Stimulated activated CD4-positive, alpha-beta T cell treated with anti-CD3 and anti-CD28 coated beads, TNF-alpha, amount 100 ng/mL, for 24 hours (primary cell): ENCODE measurements at regions not wholly inside any gene's neighbourhood (a gene's known extent, or its start where the extent isn't known, plus 50 kb on each side); places are given as distances from the start of the nearest gene placed in this dataset.

Experiments
- DNase-seq, 3 experiments: peaks; one replicate each; pipeline ENCODE4 v3.0.0-alpha.2; 2020; ENCODE audit warnings: low read depth in 3 of 3

DNA sequence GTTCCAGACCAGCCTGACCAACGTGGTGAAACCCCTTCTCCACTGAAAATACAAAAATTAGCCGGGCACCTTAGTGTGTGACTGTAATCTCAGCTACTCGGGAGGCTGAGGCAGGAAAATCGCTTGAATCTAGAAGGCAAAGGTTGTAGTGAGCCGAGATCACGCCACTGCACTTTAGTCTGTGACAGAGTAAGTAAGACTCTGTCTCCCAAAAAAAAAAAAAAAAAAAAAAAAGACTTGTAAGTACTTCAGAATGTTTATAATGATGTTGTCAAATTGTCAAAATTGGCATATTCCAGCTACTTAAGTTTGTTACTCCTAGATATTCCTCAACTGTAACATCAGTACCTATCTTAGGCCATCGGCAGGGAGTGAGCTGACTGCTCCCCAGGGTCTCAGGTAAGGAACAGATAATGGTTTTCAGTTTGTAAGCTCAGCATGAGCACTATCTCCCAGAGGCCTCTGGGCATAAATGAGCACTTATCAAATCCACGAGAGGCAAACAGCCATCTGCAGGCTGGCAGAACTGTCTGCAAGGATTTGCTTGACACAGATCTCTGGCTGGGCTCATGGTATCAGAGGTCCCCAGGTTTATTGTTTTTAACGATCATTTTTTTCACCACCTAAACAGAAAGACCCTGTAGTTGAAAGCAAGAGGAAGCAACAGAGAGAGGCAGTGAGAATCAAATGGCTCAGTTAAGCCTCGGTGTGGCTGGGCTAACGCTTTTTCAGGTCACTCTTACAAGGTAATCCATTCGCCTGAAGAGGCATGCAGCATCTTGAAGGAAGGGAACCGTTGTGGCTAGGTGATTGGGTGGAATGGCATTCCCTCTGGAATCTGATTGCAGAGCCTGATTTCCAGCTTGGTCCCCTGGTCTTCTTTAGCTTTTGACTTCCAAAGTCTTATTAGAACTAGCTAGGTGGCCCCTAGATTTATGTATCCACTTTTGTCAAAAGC lies 115.9 kb downstream of the LY86 start:
- no peak for DNase-seq

DNA sequence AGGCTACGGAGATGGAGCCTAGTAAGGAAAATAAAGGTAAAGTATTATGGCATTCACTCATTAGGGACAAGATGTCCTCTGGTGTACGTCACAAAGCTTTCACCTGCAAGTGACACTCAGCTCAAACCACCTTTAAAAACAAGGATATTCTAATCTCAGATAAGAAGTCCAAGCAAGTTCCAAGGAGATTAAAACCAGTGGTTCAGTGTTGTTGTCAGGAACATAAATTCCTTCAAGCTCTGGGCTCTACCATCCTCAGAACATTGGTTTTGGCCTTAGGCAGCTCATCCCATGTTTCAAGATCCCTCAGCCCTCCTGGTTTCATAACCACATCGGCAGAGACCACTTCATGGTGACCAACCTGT lies 116.5 kb downstream of the LY86 start:
- DNase-seq, result no peak

DNA sequence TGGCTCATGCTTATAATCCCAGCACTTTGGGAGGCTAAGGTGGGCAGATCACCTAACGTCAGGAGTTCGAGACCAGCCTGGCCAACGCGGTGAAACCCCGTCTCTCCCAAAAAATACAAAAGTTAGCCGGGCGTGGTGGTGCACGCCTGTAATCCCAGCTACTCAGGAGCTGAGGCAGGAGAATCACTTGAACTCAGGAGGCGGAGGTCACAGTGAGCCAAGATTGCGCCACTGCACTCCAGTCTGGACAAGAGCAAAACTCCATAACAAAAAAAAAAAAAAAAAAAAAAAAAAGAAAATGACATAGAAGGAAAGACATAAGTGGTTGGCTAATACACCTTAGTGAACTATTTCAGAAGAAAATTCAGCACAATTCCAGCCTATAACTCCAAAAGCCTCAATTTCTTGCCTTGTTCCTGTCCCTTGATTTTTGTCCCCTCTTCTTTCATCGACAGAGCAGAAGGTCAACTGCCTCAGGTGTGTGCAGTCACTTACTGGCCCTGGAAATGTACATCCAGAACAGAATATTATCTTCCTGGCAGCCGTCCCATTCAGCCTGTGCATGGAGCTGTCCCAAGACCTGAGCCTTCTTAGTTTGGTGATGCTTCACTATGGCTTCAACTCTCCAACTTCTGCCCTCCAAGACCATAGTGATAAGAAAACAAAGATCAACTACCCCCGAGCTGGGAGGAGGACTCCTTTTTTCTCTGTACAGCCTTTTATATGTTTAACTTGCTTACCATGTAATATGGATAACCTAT lies 117.6 kb downstream of the LY86 start:
- DNase-seq, result no peak

DNA sequence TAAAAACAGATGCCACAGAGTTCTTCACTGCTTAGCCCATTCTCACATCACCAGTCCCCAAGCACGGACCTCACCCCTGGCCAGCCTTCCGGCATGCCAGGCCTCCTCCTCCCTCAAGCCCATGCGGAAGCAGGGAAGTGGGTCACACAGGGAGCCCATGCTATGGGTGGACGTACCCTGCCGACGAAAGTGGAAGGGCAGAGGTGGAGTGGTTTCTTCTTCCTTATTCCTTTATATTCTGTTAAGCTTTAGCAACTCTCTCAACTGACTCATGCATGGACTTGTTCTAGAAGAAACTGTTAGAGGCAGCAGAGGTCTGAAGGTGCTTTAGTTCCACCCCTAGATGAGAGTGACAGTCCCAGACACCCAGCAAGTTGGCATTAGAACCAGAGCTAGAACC lies 118.6 kb downstream of the LY86 start:
- DNase-seq, result no peak

DNA sequence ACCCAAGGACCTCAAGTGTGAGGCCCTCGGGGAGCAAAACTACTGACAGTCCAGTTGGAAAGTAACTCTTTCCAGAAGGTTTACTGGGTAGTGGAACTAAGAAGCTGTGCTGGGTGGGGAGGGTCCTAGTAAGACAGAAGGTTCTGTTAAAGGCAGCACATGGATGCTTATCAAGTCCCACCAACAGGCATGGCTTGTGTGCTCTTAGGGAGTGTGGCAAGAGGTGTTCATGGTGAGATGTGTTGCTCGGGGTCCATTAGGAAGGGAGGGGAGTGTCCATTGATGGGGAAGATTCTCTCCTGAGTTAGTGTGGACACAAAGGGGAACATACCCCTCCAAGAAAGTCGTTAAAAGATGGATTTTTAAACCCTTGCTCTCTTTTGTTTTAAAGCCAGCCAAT lies 120.6 kb downstream of the LY86 start:
- no peak for DNase-seq

DNA sequence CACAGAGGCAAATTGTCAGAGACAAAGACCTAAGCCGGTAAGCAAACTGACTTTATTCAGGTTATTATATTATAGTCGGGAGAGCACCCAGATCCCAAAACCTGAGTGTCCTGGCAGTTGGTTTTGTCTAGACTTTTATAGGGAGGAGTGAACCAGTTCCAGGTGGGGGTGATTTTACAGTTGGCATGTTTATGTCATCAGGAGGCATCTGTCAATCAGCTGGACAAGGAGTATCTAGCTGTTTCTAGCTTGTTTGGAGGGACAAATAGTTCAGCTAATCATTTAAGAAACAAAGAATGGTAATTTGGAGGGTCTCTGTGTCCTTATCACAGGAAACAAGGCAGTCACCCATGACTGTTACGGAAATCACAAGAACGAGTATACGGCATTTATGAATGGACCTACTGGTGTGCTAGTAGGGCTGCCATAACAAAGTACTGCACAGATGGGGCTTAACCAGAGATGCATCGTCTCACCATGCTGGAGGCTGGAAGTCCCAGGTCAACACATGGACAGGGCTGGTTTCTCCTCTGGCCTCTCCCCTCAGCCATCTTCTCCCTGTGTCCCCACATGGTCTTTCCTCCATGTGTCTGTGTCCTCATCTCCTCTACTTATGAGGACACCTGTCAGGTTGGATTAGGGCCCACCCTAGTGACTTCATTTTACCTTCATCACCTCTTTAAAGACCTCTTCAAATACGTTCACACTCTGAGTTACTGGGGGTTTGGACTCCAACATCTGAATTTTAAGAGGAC lies 122.7 kb downstream of the LY86 start:
- no peak for DNase-seq

DNA sequence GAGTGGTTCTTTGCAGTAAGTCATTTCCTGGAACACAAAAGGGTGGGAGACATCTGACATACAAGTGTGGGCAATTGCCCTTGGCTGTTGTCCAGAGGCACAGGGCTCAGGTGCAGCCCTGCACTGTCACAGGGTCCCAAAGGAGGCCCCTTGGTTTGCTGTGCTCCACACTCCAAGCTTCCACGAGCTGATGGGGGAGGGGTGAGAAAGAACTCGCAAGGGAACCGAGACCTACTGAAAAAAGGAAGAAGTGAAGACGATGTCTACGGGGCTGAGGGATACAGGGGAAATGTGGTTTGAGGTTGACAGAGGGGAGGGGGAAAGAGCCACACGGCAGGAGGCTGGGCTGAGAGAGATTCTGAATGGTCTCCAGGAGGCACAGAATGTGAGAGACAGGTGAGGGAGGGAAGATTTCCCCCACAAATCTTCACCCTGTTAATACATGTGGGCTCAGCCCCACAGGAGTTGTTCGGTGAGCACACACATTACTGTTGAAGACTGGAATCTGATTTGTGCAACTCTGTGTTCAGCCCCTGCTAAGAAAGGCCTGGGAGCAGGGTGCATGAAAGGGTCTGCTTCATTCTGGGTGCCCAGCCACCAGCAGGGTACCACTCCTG lies 123.4 kb downstream of the LY86 start:
- DNase-seq, result no peak

DNA sequence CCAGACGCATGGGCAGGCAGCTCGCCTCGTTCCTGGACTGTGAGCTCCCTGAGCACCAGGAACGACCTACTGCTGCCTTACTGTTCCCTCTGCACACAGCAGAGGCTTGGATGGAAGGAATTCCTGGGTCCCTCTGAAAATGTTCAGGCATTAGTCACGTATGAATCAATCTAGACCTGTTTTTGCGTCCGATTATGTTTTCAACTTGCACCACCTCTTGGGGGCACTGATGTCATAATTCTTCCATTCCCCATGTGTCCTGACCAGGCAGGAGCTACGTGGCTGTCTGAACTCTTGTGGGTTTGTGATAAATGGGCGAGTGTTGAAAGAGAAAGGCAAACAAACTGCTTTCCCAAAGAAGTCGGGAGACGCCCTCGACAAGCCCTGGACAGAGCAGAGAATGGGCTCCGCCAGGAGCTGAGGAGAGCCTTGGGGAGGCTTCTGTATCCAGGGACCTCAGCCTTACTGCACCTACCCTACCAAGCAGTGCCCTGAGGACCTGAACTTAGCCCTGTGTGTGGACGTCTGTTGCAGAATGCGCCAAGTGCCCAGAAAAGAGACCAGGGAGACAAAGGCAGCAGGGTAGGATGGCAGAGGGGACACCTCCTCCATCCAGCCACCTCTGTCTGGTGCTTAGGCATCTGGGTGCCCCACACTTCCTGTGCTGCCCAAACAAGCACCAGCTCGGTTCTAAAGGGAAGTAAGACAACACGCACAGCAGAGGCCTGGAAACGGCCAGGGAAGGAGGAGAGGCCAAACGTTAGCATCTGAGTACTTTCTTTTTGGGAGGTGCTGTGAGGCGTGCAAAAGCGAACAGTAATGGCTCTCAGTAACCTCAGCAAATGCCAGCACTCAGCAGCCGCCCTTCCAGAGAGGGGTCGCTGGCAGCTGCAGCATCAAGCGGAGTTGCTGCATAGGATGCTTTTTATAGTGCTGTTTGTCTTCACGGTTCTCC lies 124.2 kb downstream of the LY86 start:
- no peak for DNase-seq

DNA sequence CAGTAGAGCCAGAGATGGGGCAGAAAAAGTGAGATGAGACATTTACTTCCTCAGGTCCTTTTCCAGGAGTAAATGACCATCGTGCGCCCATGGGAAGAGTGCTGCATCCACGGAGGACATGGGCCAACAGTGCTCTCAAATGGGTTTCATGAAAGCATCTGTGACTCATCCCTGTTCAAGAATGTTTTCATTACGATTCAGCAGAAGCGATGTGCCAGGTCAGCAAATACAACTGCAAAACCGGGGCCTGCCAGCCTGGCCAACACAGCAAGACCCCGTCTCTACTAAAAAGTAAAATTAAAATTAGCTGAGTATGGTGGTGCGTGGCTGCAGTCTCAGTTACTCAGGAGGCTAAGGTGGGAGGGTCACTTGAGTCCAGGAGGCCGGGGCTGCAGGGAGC lies 125.1 kb downstream of the LY86 start:
- DNase-seq, result no peak

DNA sequence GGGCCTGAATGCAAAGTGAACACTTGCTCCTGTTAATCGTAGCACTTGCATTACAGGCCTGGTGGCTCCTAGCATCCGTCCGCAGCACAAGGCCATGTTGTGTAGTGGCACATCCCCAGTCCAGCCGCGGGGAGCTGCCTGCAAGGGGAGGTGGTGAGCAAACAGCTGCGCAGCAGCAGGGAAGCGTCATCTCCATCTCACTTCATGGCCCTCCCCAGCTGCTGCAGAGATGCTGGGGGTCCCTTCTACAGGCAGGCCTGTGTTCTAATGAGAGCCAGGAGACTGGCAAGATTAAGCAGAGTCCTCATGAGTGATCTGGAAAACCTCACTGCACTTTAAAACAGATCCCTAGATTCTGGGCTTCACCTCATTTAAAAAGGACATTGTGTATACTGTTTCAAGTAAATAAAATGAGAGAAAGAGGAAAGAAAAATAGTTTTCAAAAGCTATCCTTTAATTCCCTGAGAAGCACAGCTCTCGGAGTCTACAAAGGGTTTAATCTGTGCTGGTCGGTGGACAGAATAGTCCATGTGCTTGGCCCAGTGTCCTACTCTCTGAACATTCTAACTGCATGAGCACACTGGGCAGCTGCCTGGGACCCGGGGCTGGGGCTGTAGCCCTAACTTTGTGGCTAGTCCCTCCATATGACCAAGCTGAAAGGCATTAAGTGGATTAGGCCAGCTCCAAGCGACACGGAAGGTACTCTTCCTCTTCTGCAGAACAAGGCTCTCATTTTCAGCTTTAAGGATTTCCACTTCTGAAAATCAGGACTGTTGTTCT lies 125.8 kb downstream of the LY86 start:
- DNase-seq, result no peak

DNA sequence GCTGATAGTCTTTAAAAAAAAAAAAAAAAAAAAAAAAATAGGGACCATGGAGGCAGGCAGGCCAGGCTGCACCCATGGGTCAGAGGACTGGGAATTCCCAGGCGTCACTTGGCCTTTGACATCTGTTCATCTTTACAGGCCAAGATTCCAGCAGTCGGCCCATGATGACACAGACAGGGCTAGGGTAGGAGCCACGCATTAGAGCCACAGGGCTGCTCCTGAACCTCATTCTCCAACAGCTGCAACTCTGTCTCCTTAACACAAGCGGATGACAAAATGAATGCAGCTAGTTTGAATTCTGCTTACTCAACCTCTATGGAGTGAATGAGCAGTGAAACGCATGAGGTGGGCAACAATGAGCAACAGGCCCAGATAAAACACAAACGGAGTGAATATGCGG lies 126.4 kb downstream of the LY86 start:
- no peak for DNase-seq

DNA sequence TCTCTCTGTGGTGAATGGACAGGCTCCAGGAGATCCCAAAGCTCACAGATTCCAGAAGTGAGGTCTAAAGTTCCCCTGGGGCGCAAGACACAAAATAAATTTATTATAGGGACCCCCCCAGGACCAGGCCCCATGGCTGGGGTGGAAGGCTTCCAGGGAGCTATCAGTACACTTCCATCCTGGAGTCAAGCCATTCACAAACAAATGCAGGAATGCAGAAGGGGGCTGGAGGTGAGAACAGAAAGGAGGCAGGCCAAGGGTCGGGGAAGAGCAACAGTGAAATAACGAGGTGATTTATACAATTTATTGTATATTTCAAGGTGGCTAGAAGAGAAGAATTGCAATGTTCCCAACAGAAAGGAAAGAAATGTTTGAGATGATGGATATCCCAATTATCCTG lies 126.9 kb downstream of the LY86 start:
- DNase-seq, result no peak

DNA sequence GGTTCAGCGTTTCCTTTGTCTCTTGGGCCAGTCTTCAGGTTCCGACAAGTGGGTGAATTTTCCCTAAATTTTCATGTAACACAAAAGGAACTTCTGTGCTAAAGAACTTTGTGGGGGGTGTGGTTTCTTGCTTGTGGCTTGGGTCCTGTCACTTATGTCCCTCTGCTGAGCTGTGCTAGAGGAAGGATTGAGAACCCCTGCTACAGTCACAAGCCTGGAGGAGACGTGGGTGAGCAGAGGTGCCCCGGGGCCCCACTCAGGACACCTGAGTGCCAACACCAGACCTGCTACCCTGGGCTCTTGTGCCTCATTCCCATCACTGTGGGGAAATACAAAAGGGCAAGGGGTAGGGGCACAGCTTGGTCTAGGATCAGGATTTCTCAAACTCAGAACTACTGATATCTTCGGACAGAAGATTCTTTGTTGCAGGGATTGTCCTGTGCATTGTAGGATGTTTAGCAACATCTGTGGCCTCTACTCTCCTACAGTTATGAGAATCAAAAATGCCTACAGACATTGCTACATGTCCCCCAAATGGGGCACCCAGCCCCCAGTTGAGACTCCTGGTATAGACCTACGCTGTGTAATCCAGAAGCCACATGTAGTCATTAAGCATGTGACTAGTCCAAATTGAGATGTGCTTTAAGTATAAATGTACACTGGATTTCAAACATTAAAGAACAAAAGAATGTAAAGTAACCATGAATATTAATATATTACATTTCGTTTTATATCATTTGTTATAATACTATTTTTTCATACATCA lies 128.7 kb downstream of the LY86 start:
- DNase-seq, result no peak

DNA sequence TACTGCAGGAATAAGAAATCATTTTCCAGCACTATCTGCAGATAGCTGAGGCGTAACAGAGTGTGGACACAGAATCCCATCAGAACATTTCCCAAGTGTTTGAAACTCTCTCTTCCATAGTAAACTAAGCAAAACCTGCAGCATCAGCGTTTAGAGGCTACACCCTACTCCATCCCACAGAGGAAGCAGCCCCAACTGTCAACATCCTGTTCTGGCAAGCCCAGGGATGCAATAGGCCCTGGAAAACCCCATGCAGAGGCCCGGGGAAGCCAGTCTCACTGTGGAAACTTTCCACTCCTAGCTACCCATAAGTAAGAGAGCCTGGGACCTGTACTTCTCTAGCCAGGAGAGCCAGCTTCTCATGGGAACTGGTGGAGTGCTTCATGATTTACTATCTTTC lies 129.4 kb downstream of the LY86 start:
- no peak for DNase-seq

DNA sequence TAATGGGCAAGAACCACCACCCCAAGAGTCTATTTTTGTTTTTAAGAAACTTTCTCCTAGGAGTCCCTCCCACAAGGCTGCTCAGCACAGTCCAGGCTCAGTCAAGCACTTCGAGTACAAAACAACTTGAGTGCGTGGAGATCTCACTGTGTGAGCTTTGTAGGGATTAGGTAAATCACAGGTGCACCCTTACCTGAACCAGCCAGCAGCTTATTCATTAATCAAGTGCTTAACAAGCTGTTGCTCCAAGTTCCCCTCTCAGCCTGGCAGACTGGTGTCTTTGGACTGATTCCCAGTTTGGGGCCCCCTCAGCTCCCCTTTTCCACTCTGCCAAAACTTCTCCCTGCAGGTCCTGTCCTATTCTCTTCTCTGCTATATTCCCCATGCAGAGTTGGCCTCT lies 133.1 kb downstream of the LY86 start:
- no peak for DNase-seq

DNA sequence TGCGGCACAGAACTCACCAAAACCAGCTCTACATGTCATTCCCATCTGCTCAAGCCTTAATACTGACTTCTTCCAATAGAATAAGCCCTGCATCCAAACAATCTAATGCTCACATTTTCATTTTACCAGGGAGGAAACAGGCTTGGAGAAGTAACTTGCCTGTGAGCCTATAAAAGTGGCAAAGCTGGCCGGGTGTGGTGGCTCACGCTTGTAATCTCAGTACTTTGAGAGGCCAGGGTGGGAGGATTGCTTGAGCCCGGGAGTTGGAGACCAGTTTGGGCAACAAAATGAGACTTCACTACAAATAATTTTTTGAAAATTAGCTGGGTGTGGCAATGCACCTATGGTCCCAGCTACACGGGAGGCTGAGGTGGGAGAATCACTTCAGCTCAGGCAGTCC lies 133.7 kb downstream of the LY86 start:
- DNase-seq, result no peak

DNA sequence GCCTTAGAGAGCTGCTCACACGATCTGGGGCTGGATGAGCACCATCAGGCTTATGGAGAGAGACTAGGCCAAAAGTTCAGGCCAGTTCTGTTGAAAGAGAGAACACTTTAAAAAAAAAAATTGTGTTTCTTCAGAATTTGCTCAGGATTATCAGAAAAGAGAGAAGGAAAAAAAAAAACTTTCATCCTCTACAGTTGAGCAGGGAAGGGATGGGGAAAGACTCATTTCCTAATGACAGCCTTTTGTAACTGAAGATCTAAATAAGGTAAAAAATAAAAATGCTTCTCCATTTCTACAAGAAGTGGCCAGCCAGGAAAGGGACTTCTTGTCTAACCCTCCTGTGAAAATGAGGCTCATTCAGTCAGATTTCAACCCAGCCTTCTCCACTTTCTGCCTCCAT lies 134.8 kb downstream of the LY86 start:
- no peak for DNase-seq

DNA sequence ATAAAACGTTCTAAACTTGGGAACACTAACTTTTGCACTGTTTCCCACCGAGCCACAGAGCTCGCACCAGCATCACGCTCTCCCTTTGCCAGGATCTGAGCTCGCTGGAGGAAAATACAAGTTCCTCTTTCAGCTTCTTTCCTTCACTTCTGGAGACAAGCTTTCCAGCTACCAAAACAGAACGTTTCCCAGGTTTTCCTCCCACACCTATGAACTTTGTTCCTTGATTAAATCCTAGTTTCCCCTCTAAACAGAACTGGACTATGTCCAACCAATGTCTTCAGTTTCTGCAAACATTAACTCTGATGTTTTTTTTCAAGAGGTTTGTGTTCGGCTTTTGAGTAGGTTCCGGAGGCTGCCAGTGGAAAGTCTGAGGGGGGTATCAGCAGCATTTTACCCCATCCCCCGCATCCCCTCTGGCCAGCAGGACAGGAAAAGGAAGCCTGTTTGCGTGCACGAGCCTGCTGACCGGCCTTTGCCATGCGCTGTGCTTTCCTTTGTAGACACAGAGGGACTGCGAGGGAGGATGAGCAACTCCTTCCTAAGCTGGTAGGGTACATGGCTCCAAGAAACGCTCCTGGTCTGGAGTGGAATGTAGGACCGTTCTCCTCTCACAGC lies 135.5 kb downstream of the LY86 start:
- no peak for DNase-seq
